IMR-90 (cell line): ENCODE measurements at regions not wholly inside any gene's neighbourhood (a gene's known extent, or its start where the extent isn't known, plus 50 kb on each side); places are given as distances from the start of the nearest gene placed in this dataset.

Source experiments
- ATAC-seq: fragments of 200-7000 bp; cut with Tn5 transposase; 2 replicates; pipeline ENCODE4 v1.9.1; 2020; ENCODE audit warnings: low read depth, mild to moderate bottlenecking, moderate library complexity
- BruUV-seq: library from RNA; stranded (reverse); fragments of 400-500 nt; replicated peaks from 2 replicates; lab custom pipeline; 2021; lab: Mats Ljungman, UMichigan
- CTCF ChIA-PET: fragments of 300-600 bp; formaldehyde crosslinking; extraction: SDS; loops from one replicate; lab custom pipeline; 2021; ENCODE audit warnings: antibody characterized with exemption; lab: Yijun Ruan, JAX
- POLR2A ChIA-PET: fragments of 300-600 bp; sonication (Branson Sonifier 250); formaldehyde crosslinking; loops from one replicate; lab custom pipeline; 2022; ENCODE audit warnings: antibody characterized with exemption; ENCODE audit not compliant: unreplicated experiment; lab: Charles Lee
- DNase-seq: peaks from one replicate; pipeline ENCODE4 v3.0.0; 2013
- H2AFZ ChIP-seq: replicated peaks from 2 replicates; pipeline ENCODE3; 2013; ENCODE audit warnings: low read length, mild to moderate bottlenecking; ENCODE audit not compliant: poor library complexity
- H2AK5ac ChIP-seq: 2 replicates; pipeline ENCODE4 v1.6.1; 2013; ENCODE audit warnings: low read depth, low read length, inconsistent platforms
- H2AK9ac ChIP-seq: replicated peaks from 2 replicates; pipeline ENCODE3; 2013; ENCODE audit warnings: mild to moderate bottlenecking, low read depth, low read length, moderate library complexity; ENCODE audit not compliant: poor library complexity
- H2BK120ac ChIP-seq: 2 replicates; pipeline ENCODE4 v1.6.1; 2013; ENCODE audit warnings: low read depth, low read length, inconsistent platforms
- H2BK15ac ChIP-seq: 3 replicates; pipeline ENCODE4 v1.6.1; 2013; ENCODE audit warnings: low read depth, low read length, inconsistent platforms
- H2BK20ac ChIP-seq: 2 replicates; pipeline ENCODE4 v1.6.1; 2013; ENCODE audit warnings: low read depth, mild to moderate bottlenecking, inconsistent platforms, low read length, moderate library complexity
- H2BK5ac ChIP-seq: 2 replicates; pipeline ENCODE4 v1.6.1; 2013; ENCODE audit warnings: mild to moderate bottlenecking, low read depth, low read length, inconsistent platforms; ENCODE audit not compliant: poor library complexity, severe bottlenecking
- H3K14ac ChIP-seq: replicated peaks from 2 replicates; pipeline ENCODE4 v1.6.1; 2013; ENCODE audit warnings: low read depth, low read length, inconsistent platforms
- H3K18ac ChIP-seq: 2 replicates; pipeline ENCODE4 v1.6.1; 2013; ENCODE audit warnings: low read depth, low read length, control low read depth
- H3K23ac ChIP-seq: 2 replicates; pipeline ENCODE4 v1.6.1; 2013; ENCODE audit warnings: low read depth, low read length, inconsistent platforms
- H3K27ac ChIP-seq: 2 replicates; pipeline ENCODE4 v1.5.1; 2013; ENCODE audit warnings: mild to moderate bottlenecking, control low read depth, low read length; ENCODE audit not compliant: insufficient read depth
- H3K27me3 ChIP-seq: 2 replicates; pipeline ENCODE4 v1.6.1; 2013; ENCODE audit warnings: low read length; ENCODE audit not compliant: control insufficient read depth, insufficient read depth
- H3K36me3 ChIP-seq: 2 replicates; pipeline ENCODE4 v1.6.1; 2013; ENCODE audit warnings: low read length, mixed read lengths; ENCODE audit not compliant: control insufficient read depth, insufficient read depth
- H3K4ac ChIP-seq: 2 replicates; pipeline ENCODE4 v1.6.1; 2013; ENCODE audit warnings: low read depth, low read length, inconsistent platforms
- H3K4me1 ChIP-seq: 2 replicates; pipeline ENCODE4 v1.6.1; 2013; ENCODE audit warnings: low read length, mixed read lengths; ENCODE audit not compliant: control insufficient read depth, insufficient read depth
- H3K4me2 ChIP-seq: 2 replicates; pipeline ENCODE4 v1.6.1; 2013; ENCODE audit warnings: low read depth, mild to moderate bottlenecking, control low read depth, low read length, moderate library complexity
- H3K4me3 ChIP-seq: 2 replicates; pipeline ENCODE4 v1.5.1; 2013; ENCODE audit warnings: low read depth, mild to moderate bottlenecking, control low read depth, low read length, moderate library complexity; ENCODE audit not compliant: insufficient read depth
- H3K56ac ChIP-seq: 2 replicates; pipeline ENCODE4 v1.6.1; 2013; ENCODE audit warnings: low read length, inconsistent platforms; ENCODE audit not compliant: insufficient read depth; ENCODE audit errors: extremely low read depth
- H3K79me1 ChIP-seq, 2 experiments: 2 replicates each; pipeline ENCODE4 v1.6.1; 2013; ENCODE audit warnings: low read length in 2 of 2, inconsistent platforms in 1 of 2, low read depth in 1 of 2
- H3K9ac ChIP-seq: 2 replicates; pipeline ENCODE4 v1.6.1; 2013; ENCODE audit warnings: low read depth, low read length, control low read depth
- H3K9me1 ChIP-seq: 2 replicates; pipeline ENCODE4 v1.6.1; 2013; ENCODE audit warnings: low read length, inconsistent platforms; ENCODE audit not compliant: insufficient read depth
- H3K9me3 ChIP-seq: 2 replicates; pipeline ENCODE4 v1.6.1; 2013; ENCODE audit warnings: low read length; ENCODE audit not compliant: control insufficient read depth, insufficient read depth
- H4K20me1 ChIP-seq: 2 replicates; pipeline ENCODE4 v1.6.1; 2013; ENCODE audit warnings: low read length, inconsistent platforms; ENCODE audit not compliant: insufficient read depth
- H4K5ac ChIP-seq: 2 replicates; pipeline ENCODE4 v1.6.1; 2013; ENCODE audit warnings: mild to moderate bottlenecking, low read depth, low read length, control low read depth
- H4K8ac ChIP-seq, 2 experiments: 2 replicates each; pipeline ENCODE4 v1.6.1; 2013; ENCODE audit warnings: low read depth in 2 of 2, low read length in 2 of 2, control low read depth in 1 of 2, inconsistent platforms in 1 of 2
- H4K91ac ChIP-seq: 2 replicates; pipeline ENCODE4 v1.6.1; 2013; ENCODE audit warnings: low read depth, low read length, inconsistent platforms; ENCODE audit not compliant: insufficient read depth
- MAFK ChIP-seq: IDR thresholded peaks from 2 replicates; pipeline ENCODE4 v1.6.1; 2012; ENCODE audit warnings: low read depth, low read length, improper control_type of control experiment
- POLR2A ChIP-seq: IDR thresholded peaks from 2 replicates; pipeline ENCODE4 v1.6.1; 2012; ENCODE audit warnings: mild to moderate bottlenecking, low read depth, low read length
- RFX5 ChIP-seq: IDR thresholded peaks from 2 replicates; pipeline ENCODE4 v1.8.0; 2012; ENCODE audit warnings: low read depth, mild to moderate bottlenecking, low read length, moderate library complexity
- WGBS, 2 experiments: methylation state at CpG; one replicate each; pipeline versions ENCODE4 v1.1.5 to v1.1.7; 2013; ENCODE audit warnings: missing lambda C conversion rate in 2 of 2; ENCODE audit not compliant: insufficient read length in 1 of 2; ENCODE audit errors: extremely low coverage in 2 of 2; 5-methylcytosine and 5-hydroxymethylcytosine counted together
- dilution Hi-C: fragments of 300-500 bp; cut with HindIII; formaldehyde crosslinking; loops from one replicate; pipeline ENCODE4 v1.14.3; 2018; ENCODE audit warnings: low sequenced_read_pairs; ENCODE audit not compliant: unreplicated experiment
- in situ Hi-C: fragments of 300-500 bp; cut with MboI; formaldehyde crosslinking; loops from 3 replicates; pipeline ENCODE4 v1.14.3; 2019; ENCODE audit warnings: low sequenced_read_pairs, inconsistent platforms, mixed read lengths
- intact Hi-C: fragments of 100-400 bp; cut with micrococcal nuclease; formaldehyde crosslinking; loops from 2 replicates; pipeline ENCODE4 v1.10.0; 2022
- TF ChIP-seq, protein P1 (sequence below): fragments of 150-350 bp; IDR thresholded peaks from 2 replicates; pipeline ENCODE4 v1.6.1; 2017; ENCODE audit warnings: mild to moderate bottlenecking, antibody characterized with exemption, low read length, low read depth

DNA sequence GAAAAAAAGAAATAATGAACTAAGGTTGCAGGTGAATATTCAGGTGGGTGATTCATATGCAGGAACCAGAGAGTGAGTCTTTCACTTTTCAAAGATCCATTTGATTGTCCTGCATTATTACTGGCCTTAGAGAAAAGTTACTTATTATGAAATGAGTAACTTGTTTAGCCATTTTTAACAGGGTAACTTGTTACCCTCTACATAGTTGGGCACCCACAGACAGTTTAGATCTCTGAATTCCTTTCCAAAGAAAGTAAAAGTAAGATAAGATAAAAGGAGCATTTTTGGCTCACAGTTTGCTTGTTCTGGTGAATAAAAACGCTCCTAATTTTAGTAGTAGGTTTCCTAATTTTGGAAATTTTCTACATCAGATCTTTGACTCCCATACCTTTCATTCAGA, 54.1 kb upstream of the DAB2 start:
- intact Hi-C loops, result loop anchor here (2.0 to 5.0 kb wide), 2 partner anchors 22 to 43 kb away; no protein-coding TSS in a partner anchor
- H2AK5ac ChIP-seq, result no peak overlapping the region
- H3K18ac ChIP-seq, result no peak overlapping the region
- DNase-seq (peak; percentile 34), ATAC-seq (peak; percentile 24; the same call in 1 of the 2 replicates)
- peaks cover 11% of the 10 kb centered on the region for H3K4me1 ChIP-seq
- ChIA-PET CTCF (interaction anchor here (0.6 kb wide), 2 partner anchors 14 to 1586 kb away, joined by 3 to 7 read pairs; no protein-coding TSS in a partner anchor), POLR2A (no interaction called here)
- no peak overlapping the region for H2AFZ ChIP-seq
- no peaks in the 10 kb centered on the region for H3K9me3 ChIP-seq
- H2BK120ac ChIP-seq, result no peak overlapping the region
- H2AK9ac ChIP-seq, result no peak overlapping the region
- H2BK15ac ChIP-seq, result no peak overlapping the region
- no peak overlapping the region for H4K5ac ChIP-seq
- H3K23ac ChIP-seq, result no peak overlapping the region
- no peak overlapping the region for H3K14ac ChIP-seq
- no peaks in the 10 kb centered on the region for H4K20me1 ChIP-seq
- H3K79me1 ChIP-seq, result no peaks in the 10 kb centered on the region; a peak in 1 of 4 replicates
- H4K8ac ChIP-seq, result no peak overlapping the region
- WGBS, 2 experiments, result no CpG with 5 or more reads among the region's 1 CpG
- no peak overlapping the region for H4K91ac ChIP-seq
- dilution Hi-C loops, result no loop called here
- in situ Hi-C loops, result no loop called here
- no peak overlapping the region for H3K9ac ChIP-seq
- H3K27me3 ChIP-seq, result no peaks in the 10 kb centered on the region
- no peak overlapping the region for H3K4ac ChIP-seq
- no peak overlapping the region for H2BK5ac ChIP-seq
- no peak overlapping the region for H3K27ac ChIP-seq
- TF ChIP-seq MAFK, result no peak
- TF ChIP-seq POLR2A, result no peak
- TF ChIP-seq, protein P1, sequence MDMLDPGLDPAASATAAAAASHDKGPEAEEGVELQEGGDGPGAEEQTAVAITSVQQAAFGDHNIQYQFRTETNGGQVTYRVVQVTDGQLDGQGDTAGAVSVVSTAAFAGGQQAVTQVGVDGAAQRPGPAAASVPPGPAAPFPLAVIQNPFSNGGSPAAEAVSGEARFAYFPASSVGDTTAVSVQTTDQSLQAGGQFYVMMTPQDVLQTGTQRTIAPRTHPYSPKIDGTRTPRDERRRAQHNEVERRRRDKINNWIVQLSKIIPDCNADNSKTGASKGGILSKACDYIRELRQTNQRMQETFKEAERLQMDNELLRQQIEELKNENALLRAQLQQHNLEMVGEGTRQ, result no peak
- TF ChIP-seq RFX5, result no peak
- no peak overlapping the region for H3K4me2 ChIP-seq
- no peak overlapping the region for H3K56ac ChIP-seq
- H3K9me1 ChIP-seq, result peaks cover 6% of the 10 kb centered on the region
- no peak overlapping the region for H2BK20ac ChIP-seq
- BruUV-seq, result no TSS peak
- H3K4me3 ChIP-seq, result no peak overlapping the region
- no peaks in the 10 kb centered on the region for H3K36me3 ChIP-seq
